ENCODE measurements at regions not wholly inside any gene's neighbourhood (a gene's known extent, or its start where the extent isn't known, plus 50 kb on each side); places are given as distances from the start of the nearest gene placed in this dataset.

DNA sequence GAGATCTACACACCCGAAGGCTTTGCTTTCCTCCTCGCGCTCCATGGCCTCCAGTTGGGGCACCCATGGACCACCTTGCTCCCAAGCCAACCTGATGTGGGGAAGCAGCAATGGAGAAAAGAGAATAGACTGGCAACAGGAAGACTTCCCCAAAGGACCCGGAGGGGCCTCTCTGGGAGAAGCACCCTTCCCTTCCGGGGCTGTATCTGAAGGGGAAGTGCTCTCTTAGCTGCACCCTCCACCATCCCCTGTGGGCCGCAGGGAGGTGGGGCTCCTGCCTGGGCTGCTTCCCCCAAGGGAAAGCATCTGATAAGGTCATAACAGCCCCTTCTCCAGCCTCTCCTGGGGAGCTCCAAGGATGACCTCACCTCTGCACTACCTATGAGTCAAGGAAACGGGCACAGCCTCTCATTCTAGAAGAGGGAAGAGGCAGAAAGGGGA, 100.2 kb downstream of the RIPK4 start:
- no peaks in the 10 kb centered on the region for H3K36me3 ChIP-seq (ENCODE audit: insufficient read depth, low read length)
- TF ChIP-seq, protein P1, sequence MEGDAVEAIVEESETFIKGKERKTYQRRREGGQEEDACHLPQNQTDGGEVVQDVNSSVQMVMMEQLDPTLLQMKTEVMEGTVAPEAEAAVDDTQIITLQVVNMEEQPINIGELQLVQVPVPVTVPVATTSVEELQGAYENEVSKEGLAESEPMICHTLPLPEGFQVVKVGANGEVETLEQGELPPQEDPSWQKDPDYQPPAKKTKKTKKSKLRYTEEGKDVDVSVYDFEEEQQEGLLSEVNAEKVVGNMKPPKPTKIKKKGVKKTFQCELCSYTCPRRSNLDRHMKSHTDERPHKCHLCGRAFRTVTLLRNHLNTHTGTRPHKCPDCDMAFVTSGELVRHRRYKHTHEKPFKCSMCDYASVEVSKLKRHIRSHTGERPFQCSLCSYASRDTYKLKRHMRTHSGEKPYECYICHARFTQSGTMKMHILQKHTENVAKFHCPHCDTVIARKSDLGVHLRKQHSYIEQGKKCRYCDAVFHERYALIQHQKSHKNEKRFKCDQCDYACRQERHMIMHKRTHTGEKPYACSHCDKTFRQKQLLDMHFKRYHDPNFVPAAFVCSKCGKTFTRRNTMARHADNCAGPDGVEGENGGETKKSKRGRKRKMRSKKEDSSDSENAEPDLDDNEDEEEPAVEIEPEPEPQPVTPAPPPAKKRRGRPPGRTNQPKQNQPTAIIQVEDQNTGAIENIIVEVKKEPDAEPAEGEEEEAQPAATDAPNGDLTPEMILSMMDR (conservative IDR thresholded peaks at IDR 0.05; ENCODE audit: low read length): no peak
- no peak for TF ChIP-seq EZH2phosphoT487 (IDR thresholded peaks at IDR 0.05; ENCODE audit: borderline replicate concordance, low read depth, low read length)
- H4K20me1 ChIP-seq (ENCODE audit: insufficient read depth, low read length): no peaks in the 10 kb centered on the region
- intact Hi-C loops (cut with micrococcal nuclease; ENCODE audit: unreplicated experiment): no loop called here
- no peaks in the 10 kb centered on the region for H3K4me1 ChIP-seq (ENCODE audit: insufficient read depth, low read length, poor library complexity, severe bottlenecking)
- H3K9me2 ChIP-seq (ENCODE audit: insufficient read depth, low read length): no peaks in the 10 kb centered on the region
- ChIA-PET CTCF (ENCODE audit: unreplicated experiment) (no interaction called here), POLR2A (no interaction called here)
- BruUV-seq (replicated peaks): no TSS peak
- no peak overlapping the region for H3K4me2 ChIP-seq (ENCODE audit: low read length)
- no peaks in the 10 kb centered on the region for H3K79me2 ChIP-seq (ENCODE audit: insufficient read depth, low read depth, low read length)
- no peak overlapping the region for H3K4me3 ChIP-seq (ENCODE audit: low read depth, low read length, poor library complexity, severe bottlenecking)
- H3K9me3 ChIP-seq (ENCODE audit: low read length): no peaks in the 10 kb centered on the region
- no peak overlapping the region for H3K27ac ChIP-seq (ENCODE audit: low read depth, low read length, poor library complexity, severe bottlenecking)
- DNase-seq (ENCODE audit: low spot score): no peak
- H2AFZ ChIP-seq (ENCODE audit: low read length): no peak overlapping the region

DNA sequence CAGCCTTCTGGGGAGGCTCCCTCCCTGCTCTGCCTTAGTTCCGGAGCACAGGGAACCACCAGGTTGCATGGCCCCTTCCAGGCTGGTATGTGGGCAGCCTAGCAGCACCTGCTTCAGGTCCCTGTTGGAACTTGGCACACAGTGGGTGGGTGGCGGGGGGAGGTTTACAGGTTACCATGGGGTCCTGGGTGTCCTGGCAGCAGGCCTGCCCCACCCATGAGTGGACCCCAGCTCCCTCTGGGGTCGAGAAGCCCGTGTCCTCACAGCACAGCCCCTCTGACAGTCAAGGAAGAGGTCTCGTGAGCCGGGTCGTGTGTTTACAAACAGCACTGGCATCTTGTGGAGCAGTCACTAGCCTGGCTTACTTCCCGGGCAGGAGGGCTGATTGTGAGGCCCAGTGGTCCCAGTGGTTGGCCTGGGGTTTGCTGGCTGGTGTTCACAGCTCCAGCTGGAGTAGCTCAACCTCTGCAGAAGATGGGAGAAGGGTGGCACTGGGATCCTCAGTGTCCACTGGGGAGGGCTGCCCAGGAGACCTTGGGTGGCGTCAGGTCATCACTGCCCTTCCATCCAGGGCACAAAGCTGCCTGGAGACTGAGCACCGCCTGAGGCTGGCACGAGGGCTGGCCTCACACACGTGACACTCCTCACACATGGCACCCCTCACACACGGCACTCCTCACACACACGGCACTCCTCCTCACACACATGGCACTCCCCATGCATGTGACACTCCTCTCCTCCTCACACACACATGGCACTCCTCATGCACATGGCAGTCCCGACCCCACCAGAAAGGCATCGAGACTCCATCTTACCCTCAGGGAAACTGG, 100.9 kb downstream of the RIPK4 start:
- H3K36me3 ChIP-seq (ENCODE audit: insufficient read depth, low read length): no peaks in the 10 kb centered on the region
- H3K4me2 ChIP-seq (ENCODE audit: low read length): no peak overlapping the region
- ChIA-PET CTCF (ENCODE audit: unreplicated experiment) (no interaction called here), POLR2A (no interaction called here)
- TF ChIP-seq, protein P1 (conservative IDR thresholded peaks at IDR 0.05; ENCODE audit: low read length): no peak
- TF ChIP-seq EZH2phosphoT487 (IDR thresholded peaks at IDR 0.05; ENCODE audit: borderline replicate concordance, low read depth, low read length): no peak
- no TSS peak for BruUV-seq (replicated peaks)
- H3K27ac ChIP-seq (ENCODE audit: low read depth, low read length, poor library complexity, severe bottlenecking): no peak overlapping the region
- H3K9me2 ChIP-seq (ENCODE audit: insufficient read depth, low read length): no peaks in the 10 kb centered on the region
- H3K9me3 ChIP-seq (ENCODE audit: low read length): no peaks in the 10 kb centered on the region
- H2AFZ ChIP-seq (ENCODE audit: low read length): no peak overlapping the region
- intact Hi-C loops (cut with micrococcal nuclease; ENCODE audit: unreplicated experiment): no loop called here
- H3K79me2 ChIP-seq (ENCODE audit: insufficient read depth, low read depth, low read length): no peaks in the 10 kb centered on the region
- H3K4me1 ChIP-seq (ENCODE audit: insufficient read depth, low read length, poor library complexity, severe bottlenecking): no peaks in the 10 kb centered on the region
- DNase-seq (ENCODE audit: low spot score): no peak
- no peaks in the 10 kb centered on the region for H4K20me1 ChIP-seq (ENCODE audit: insufficient read depth, low read length)
- H3K4me3 ChIP-seq (ENCODE audit: low read depth, low read length, poor library complexity, severe bottlenecking): no peak overlapping the region
